ENCODE measurements at regions not wholly inside any gene's neighbourhood (a gene's known extent, or its start where the extent isn't known, plus 50 kb on each side); places are given as distances from the start of the nearest gene placed in this dataset.

GRCh38 chr7:47690902-47691558, 109.1 kb upstream of the TNS3 start:
- no peak for DNase-seq

DNA sequence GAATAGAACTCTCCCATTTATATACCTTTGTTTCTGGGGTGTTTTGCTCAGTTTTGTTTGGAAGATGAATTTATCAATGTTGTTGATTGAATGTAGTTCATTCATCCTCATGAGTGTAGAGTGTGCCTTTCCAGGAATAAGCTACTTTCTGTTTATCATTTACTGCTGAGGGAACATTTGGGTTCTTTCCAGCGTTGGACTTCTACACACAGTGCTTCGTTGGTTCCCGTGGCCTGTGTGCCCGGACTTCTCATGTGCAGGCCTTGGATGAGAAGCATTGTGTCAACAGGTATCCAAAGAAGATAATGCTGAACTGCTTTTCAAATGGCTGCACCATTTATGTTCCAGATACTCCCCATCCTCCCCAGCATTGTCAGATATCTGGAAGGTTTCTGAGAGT, 107.6 kb upstream of the TNS3 start:
- DNase-seq = no peak

GRCh38 chr7:47688311-47689100, 106.6 kb upstream of the TNS3 start:
- no peak for DNase-seq

GRCh38 chr7:47685712-47686376, 103.9 kb upstream of the TNS3 start:
- no peak for DNase-seq

DNA sequence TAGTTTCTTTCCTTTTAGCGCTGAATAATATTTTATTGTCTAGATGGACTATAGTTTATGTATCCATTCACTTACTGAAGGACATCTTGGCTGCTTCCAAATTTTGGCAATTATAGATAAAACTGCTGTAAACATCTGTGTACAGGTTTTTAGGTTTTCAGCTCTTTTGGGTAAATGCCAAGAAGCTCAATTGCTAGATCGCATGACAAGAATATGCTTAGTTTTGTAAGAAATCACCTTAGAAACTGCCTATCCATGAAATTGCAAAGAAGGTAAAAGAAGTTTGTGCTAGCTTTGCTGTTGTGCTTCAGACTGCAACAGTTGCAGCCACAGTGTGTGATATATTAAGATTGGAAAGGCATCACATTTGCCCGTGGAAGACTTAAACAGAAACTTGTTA, 103.2 kb upstream of the TNS3 start:
- no peak for DNase-seq

GRCh38 chr7:47684728-47685127, 102.8 kb upstream of the TNS3 start:
- DNase-seq = no peak

DNA sequence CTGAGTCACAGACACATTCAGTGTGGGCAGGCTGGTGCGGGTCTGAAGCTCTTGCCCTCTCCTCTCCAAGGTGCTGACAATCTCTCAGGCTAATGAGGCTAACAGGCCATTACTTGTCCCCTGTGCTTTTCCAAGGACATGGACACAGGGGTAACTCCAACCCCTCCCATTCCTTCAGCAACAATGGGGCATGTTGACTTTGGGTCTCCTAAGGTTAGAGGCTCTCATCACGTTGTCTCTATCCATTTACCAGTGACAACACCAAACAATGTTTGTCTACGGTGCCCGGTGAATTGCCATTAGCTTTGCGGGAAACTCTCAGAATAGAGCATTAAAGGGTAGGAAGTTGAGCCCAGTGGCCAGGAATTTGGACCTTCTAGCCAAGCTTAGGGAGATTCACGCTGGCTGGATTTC, 101.6 kb upstream of the TNS3 start:
- DNase-seq = no peak

- DNase-seq = no peak
Measured at GRCh38 chr7:47682874-47683273, 101.0 kb upstream of the TNS3 start.

- no peak for DNase-seq
Measured at GRCh38 chr7:47681249-47681810, 99.4 kb upstream of the TNS3 start.

DNA sequence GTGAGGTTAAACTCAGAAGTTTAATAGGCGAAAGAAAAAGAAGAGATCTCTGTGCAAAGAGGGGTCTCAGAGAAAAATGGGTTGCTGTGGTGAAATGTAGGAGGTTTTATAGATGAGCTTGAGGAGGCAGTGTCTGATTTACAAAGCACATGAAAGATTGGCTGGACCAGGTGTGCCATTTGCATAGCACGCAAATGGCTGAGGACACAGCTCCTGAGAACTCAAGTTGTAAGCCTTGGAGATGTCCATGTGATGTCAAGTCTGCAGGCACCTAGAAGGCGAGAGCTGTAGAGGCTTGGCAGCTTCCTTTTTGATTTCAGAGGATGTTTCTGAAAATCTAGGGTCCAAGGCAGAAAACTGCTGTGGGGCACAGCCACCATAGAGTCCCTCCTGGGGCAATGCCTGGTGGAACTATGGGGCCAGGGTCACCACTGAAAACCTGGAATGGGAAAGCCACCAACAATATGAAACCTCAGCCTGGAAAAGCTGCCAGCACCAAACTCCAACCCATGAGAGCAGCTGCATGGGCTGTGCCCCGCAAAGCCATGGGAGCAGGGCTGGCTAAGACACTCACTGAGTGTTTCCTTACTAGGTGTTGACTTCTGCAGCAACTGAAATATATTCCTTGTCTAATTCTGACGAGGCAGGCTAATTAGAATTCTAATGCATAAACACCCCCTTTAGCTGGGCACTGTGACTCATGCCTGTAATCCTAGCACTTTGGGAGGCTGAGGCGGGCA, 96.9 kb upstream of the TNS3 start:
- DNase-seq = no peak

- DNase-seq = no peak
Measured at GRCh38 chr7:47677664-47678063, 95.8 kb upstream of the TNS3 start.

DNA sequence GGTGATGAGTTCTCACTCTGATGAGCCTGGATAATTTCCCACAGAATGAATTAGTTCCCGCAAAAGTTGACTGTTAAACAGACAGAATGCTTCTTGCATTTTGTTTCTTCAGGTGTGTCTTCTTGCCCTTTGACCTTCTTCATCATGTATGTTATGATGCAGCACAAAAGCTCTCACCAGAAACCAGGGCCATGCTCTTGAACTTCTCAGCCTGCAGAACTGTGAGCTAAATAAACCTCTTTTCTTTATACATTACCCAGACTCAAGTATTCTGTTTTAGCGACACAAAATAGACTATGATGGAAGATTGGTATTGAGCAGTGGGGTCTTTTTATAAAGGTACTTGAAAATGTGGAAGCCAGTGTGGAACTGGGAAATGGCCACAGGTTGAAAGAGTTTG, 95.2 kb upstream of the TNS3 start:
- DNase-seq = no peak

- DNase-seq = no peak
Measured at GRCh38 chr7:47672977-47673381, 91.1 kb upstream of the TNS3 start.

GRCh38 chr7:47672271-47672791, 90.4 kb upstream of the TNS3 start:
- no peak for DNase-seq

- no peak for DNase-seq
Measured at GRCh38 chr7:47671358-47671757, 89.4 kb upstream of the TNS3 start.

- no peak for DNase-seq
Measured at GRCh38 chr7:47670729-47671128, 88.8 kb upstream of the TNS3 start.

DNA sequence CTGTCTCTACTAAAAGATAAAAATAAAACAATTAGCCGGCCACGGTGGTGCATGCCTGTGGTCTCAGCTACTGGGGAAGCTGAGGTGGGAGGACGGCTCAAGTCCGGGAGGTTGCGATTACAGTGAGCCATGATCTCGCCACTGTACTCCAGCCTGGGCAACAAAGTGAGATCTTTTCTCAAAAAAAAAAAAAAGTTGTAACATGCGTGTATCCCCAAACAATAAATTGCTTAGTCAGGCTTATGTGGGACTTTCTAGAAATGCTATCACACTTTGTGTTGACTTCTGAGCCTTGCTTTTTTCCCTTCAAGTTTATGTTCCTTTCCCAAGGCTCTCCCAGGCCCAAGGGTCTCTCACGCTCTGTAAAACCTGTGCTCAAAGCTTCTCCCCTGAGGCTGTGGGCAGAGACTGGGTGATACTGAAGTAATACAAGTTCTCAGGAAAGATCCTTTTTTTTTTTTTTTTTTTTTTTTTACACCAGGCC, 88.0 kb upstream of the TNS3 start:
- DNase-seq = no peak

DNA sequence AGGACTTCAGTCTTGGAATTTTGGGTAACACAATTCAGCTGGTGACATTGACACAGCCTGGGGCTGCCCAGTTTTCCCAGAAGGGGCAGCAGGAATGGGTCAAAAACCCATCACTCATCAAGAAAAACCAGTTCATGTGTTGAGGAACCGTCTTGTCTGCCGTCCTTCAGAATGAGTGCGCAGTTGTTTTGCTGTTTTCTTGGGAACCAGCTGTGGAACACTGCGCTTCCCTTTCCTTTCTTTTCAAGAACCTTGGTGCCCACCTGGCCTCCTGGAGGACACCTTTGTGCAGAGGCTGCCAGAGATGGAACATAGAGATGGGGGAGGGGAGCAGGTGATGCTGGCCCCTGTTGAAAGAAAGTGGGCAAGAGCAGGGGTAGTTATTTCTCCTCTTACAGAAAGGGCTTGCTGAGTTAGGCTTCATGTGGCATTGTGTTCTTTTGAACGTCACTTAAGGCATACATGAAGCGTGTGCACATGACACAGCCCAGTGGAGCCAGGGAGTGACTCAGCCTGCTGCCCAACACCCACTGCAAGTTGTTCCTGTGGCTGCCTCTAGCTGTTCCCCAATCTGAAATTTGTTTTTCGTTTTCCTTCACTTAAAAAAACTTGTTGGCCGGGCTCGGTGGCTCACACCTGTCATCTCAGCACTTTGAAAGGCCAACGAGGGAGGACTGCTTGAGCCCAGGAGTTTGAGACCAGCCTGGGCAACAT, 87.4 kb upstream of the TNS3 start:
- DNase-seq = no peak

GRCh38 chr7:47666164-47666862, 84.4 kb upstream of the TNS3 start:
- peak; percentile 61 for DNase-seq

- DNase-seq = no peak
Measured at GRCh38 chr7:47664650-47665195, 82.8 kb upstream of the TNS3 start.

GRCh38 chr7:47663851-47664250, 81.9 kb upstream of the TNS3 start:
- DNase-seq = no peak

All from left hindlimb (tissue), 1 donor.